ENCODE measurements at regions not wholly inside any gene's neighbourhood (a gene's known extent, or its start where the extent isn't known, plus 50 kb on each side); places are given as distances from the start of the nearest gene placed in this dataset.
A peak's percentile ranks its signal among the peaks of the same experiment; 100 is the strongest.

GRCh38 chr14:101288436-101289229 lies 272.7 kb upstream of the DIO3 start (continued):
- TF ChIP-seq, protein P1, sequence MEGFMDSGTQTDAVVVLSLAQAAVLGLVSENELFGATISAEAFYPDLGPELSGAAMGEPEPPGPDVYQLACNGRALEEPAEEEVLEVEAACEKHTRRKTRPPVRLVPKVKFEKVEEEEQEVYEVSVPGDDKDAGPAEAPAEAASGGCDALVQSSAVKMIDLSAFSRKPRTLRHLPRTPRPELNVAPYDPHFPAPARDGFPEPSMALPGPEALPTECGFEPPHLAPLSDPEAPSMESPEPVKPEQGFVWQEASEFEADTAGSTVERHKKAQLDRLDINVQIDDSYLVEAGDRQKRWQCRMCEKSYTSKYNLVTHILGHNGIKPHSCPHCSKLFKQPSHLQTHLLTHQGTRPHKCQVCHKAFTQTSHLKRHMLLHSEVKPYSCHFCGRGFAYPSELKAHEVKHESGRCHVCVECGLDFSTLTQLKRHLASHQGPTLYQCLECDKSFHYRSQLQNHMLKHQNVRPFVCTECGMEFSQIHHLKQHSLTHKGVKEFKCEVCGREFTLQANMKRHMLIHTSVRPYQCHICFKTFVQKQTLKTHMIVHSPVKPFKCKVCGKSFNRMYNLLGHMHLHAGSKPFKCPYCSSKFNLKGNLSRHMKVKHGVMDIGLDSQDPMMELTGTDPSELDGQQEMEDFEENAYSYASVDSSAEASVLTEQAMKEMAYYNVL (CRISPR knock-in tag; IDR thresholded peaks at IDR 0.05; ENCODE audit: borderline replicate concordance) = peak; percentile 96
- TF ChIP-seq CEBPG (CRISPR knock-in tag; IDR thresholded peaks at IDR 0.05) = peak; percentile 98
- peak; percentile 73; the same call in 1 of the 2 replicates for TF ChIP-seq REPIN1 (CRISPR knock-in tag; IDR thresholded peaks at IDR 0.05; ENCODE audit: borderline replicate concordance, low read depth)
- 0 out of 2 replicates have a peak, but pooled peaks have one; percentile 39 for TF ChIP-seq ZNF543 (CRISPR knock-in tag; IDR thresholded peaks at IDR 0.05)
- TF ChIP-seq SRY (CRISPR knock-in tag; IDR thresholded peaks at IDR 0.05) = peak; percentile 36; the same call in 1 of the 2 replicates
- peak; percentile 43; the same call in 1 of the 2 replicates for TF ChIP-seq SSRP1 (CRISPR knock-in tag; IDR thresholded peaks at IDR 0.05)
- TF ChIP-seq, protein P2, sequence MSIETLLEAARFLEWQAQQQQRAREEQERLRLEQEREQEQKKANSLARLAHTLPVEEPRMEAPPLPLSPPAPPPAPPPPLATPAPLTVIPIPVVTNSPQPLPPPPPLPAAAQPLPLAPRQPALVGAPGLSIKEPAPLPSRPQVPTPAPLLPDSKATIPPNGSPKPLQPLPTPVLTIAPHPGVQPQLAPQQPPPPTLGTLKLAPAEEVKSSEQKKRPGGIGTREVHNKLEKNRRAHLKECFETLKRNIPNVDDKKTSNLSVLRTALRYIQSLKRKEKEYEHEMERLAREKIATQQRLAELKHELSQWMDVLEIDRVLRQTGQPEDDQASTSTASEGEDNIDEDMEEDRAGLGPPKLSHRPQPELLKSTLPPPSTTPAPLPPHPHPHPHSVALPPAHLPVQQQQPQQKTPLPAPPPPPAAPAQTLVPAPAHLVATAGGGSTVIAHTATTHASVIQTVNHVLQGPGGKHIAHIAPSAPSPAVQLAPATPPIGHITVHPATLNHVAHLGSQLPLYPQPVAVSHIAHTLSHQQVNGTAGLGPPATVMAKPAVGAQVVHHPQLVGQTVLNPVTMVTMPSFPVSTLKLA (IDR thresholded peaks at IDR 0.05) = no peak
- TF ChIP-seq ZMAT3 (CRISPR knock-in tag; conservative IDR thresholded peaks at IDR 0.05) = peak; percentile 83
- TF ChIP-seq CENPT (CRISPR knock-in tag; IDR thresholded peaks at IDR 0.05; ENCODE audit: low read depth) = no peak
- peak; percentile 95 for TF ChIP-seq HDAC2 (CRISPR knock-in tag; IDR thresholded peaks at IDR 0.05)
- peak; percentile 94 for TF ChIP-seq ZNF350 (CRISPR knock-in tag; IDR thresholded peaks at IDR 0.05; ENCODE audit: borderline replicate concordance, low read depth)
- no peak for TF ChIP-seq ZNF143 (CRISPR knock-in tag; IDR thresholded peaks at IDR 0.05)
- TF ChIP-seq ZNF788 (CRISPR knock-in tag; IDR thresholded peaks at IDR 0.05; ENCODE audit: borderline replicate concordance) = peak; percentile 90
- TF ChIP-seq KDM5B (CRISPR knock-in tag; IDR thresholded peaks at IDR 0.05; ENCODE audit: borderline replicate concordance) = peak; percentile 77
- peak; percentile 69; the same call in 1 of the 2 replicates for TF ChIP-seq ZNF589 (CRISPR knock-in tag; conservative IDR thresholded peaks at IDR 0.05)
- no peak for TF ChIP-seq DMTF1 (CRISPR knock-in tag; IDR thresholded peaks at IDR 0.05)
- peak; percentile 96 for TF ChIP-seq GFI1 (CRISPR knock-in tag; IDR thresholded peaks at IDR 0.05; ENCODE audit: borderline replicate concordance)
- TF ChIP-seq, protein P3, sequence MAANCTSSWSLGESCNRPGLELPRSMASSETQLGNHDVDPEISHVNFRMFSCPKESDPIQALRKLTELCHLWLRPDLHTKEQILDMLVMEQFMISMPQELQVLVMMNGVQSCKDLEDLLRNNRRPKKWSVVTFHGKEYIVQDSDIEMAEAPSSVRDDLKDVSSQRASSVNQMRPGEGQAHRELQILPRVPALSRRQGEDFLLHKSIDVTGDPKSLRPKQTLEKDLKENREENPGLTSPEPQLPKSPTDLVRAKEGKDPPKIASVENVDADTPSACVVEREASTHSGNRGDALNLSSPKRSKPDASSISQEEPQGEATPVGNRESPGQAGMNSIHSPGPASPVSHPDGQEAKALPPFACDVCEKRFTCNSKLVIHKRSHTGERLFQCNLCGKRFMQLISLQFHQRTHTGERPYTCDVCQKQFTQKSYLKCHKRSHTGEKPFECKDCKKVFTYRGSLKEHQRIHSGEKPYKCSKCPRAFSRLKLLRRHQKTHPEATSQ (CRISPR knock-in tag; IDR thresholded peaks at IDR 0.05; ENCODE audit: borderline replicate concordance) = peak; percentile 96; the same call in 1 of the 2 replicates
